GM19452 (cell line): ENCODE measurements at regions not wholly inside any gene's neighbourhood (a gene's known extent, or its start where the extent isn't known, plus 50 kb on each side); places are given as distances from the start of the nearest gene placed in this dataset.
"Not testable (repeated sequence)": the region's sequence is repeated elsewhere in the genome, so short reads cannot be mapped to it uniquely, and the experiment has no call there.

Experiments used
- ATAC-seq: cut with Tn5 transposase; IDR thresholded peaks from one replicate; pipeline ENCODE4 v1.9.1; 2021; ENCODE audit not compliant: unreplicated experiment

- no peak for ATAC-seq
Observed at GRCh38 chr9:105972466-105973204, 278.3 kb downstream of the TMEM38B start.

GRCh38 chr9:105973951-105974351 lies 279.6 kb downstream of the TMEM38B start:
- no peak for ATAC-seq

GRCh38 chr9:105975886-105976645 lies 281.7 kb downstream of the TMEM38B start:
- no peak for ATAC-seq

GRCh38 chr9:105978336-105978735 lies 284.0 kb downstream of the TMEM38B start:
- ATAC-seq = no peak

GRCh38 chr9:105978826-105979225 lies 284.5 kb downstream of the TMEM38B start:
- ATAC-seq = no peak

- ATAC-seq = no peak
Observed at GRCh38 chr9:105979290-105979689, 284.9 kb downstream of the TMEM38B start.

GRCh38 chr9:105984714-105985113 lies 290.4 kb downstream of the TMEM38B start:
- no peak for ATAC-seq

- no peak for ATAC-seq
Observed at GRCh38 chr9:105993116-105993854, 298.9 kb downstream of the TMEM38B start.

GRCh38 chr9:105993921-105994715 lies 299.8 kb downstream of the TMEM38B start:
- no peak for ATAC-seq

- no peak for ATAC-seq
Observed at GRCh38 chr9:105994970-105995369, 300.6 kb downstream of the TMEM38B start.

GRCh38 chr9:106017198-106017740 lies 322.9 kb downstream of the TMEM38B start:
- no peak for ATAC-seq

GRCh38 chr9:106019039-106019680 lies 324.8 kb downstream of the TMEM38B start:
- no peak for ATAC-seq

GRCh38 chr9:106019702-106020101 lies 325.4 kb downstream of the TMEM38B start:
- ATAC-seq = no peak

GRCh38 chr9:106020186-106020585 lies 325.8 kb downstream of the TMEM38B start:
- no peak for ATAC-seq

GRCh38 chr9:106023455-106023854 lies 329.1 kb downstream of the TMEM38B start:
- ATAC-seq = no peak

GRCh38 chr9:106025453-106025852 lies 331.1 kb downstream of the TMEM38B start:
- ATAC-seq = no peak

- ATAC-seq = not testable (repeated sequence)
Observed at GRCh38 chr9:106030146-106030545, 335.8 kb downstream of the TMEM38B start.

- ATAC-seq = no peak
Observed at GRCh38 chr9:106032978-106033377, 338.6 kb downstream of the TMEM38B start.

- ATAC-seq = no peak
Observed at GRCh38 chr9:106035806-106036205, 341.5 kb downstream of the TMEM38B start.
